Suprapubic skin (tissue), 4 donors: ENCODE measurements at regions not wholly inside any gene's neighbourhood (a gene's known extent, or its start where the extent isn't known, plus 50 kb on each side); places are given as distances from the start of the nearest gene placed in this dataset.

ENCODE experiments used
- EP300 ChIP-seq: sonication (generic); formaldehyde crosslinking; IDR thresholded peaks from one replicate; pipeline ENCODE4 v1.6.1; 2017; ENCODE audit warnings: antibody characterized with exemption
- POLR2A ChIP-seq, 2 donors: fragments of 450-650 bp; IDR thresholded peaks; one replicate each; pipeline ENCODE4 v1.6.1; 2017; ENCODE audit warnings: antibody characterized with exemption in 2 of 2, mild to moderate bottlenecking in 2 of 2, moderate library complexity in 2 of 2
- POLR2AphosphoS5 ChIP-seq, 3 donors: sonication (generic); formaldehyde crosslinking; IDR thresholded peaks; one replicate each; pipeline ENCODE4 v1.6.1; 2017; ENCODE audit warnings: antibody characterized with exemption in 3 of 3
- TF ChIP-seq, protein P1 (sequence below), 2 donors: fragments of 200-600 bp in 1 of 2; fragments of 450-650 bp in 1 of 2; sonication (generic) in 1 of 2; IDR thresholded peaks; one replicate each; pipeline ENCODE4 v1.5.1; 2016 to 2019; ENCODE audit warnings: antibody characterized with exemption in 2 of 2, mild to moderate bottlenecking in 1 of 2, moderate library complexity in 1 of 2

GRCh38 chrX:7514871-7515599, 327.9 kb upstream of the VCX start:
- TF ChIP-seq, protein P1, sequence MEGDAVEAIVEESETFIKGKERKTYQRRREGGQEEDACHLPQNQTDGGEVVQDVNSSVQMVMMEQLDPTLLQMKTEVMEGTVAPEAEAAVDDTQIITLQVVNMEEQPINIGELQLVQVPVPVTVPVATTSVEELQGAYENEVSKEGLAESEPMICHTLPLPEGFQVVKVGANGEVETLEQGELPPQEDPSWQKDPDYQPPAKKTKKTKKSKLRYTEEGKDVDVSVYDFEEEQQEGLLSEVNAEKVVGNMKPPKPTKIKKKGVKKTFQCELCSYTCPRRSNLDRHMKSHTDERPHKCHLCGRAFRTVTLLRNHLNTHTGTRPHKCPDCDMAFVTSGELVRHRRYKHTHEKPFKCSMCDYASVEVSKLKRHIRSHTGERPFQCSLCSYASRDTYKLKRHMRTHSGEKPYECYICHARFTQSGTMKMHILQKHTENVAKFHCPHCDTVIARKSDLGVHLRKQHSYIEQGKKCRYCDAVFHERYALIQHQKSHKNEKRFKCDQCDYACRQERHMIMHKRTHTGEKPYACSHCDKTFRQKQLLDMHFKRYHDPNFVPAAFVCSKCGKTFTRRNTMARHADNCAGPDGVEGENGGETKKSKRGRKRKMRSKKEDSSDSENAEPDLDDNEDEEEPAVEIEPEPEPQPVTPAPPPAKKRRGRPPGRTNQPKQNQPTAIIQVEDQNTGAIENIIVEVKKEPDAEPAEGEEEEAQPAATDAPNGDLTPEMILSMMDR (IDR thresholded peaks at IDR 0.05): no peak
- TF ChIP-seq POLR2A (IDR thresholded peaks at IDR 0.05) (no peak), EP300 (no peak), POLR2AphosphoS5 (IDR thresholded peaks at IDR 0.05) (no peak)
